22Rv1 (cell line): ENCODE measurements at regions not wholly inside any gene's neighbourhood (a gene's known extent, or its start where the extent isn't known, plus 50 kb on each side); places are given as distances from the start of the nearest gene placed in this dataset.

Experiments used
- CTCF ChIP-seq: fragments of 450-650 bp; IDR thresholded peaks from 2 replicates; pipeline ENCODE4 v1.5.1; 2017; ENCODE audit warnings: mild to moderate bottlenecking
- ZFX ChIP-seq: fragments of 450-650 bp; IDR thresholded peaks from 2 replicates; pipeline ENCODE4 v1.6.1; 2017; ENCODE audit warnings: antibody characterized with exemption, borderline replicate concordance

DNA sequence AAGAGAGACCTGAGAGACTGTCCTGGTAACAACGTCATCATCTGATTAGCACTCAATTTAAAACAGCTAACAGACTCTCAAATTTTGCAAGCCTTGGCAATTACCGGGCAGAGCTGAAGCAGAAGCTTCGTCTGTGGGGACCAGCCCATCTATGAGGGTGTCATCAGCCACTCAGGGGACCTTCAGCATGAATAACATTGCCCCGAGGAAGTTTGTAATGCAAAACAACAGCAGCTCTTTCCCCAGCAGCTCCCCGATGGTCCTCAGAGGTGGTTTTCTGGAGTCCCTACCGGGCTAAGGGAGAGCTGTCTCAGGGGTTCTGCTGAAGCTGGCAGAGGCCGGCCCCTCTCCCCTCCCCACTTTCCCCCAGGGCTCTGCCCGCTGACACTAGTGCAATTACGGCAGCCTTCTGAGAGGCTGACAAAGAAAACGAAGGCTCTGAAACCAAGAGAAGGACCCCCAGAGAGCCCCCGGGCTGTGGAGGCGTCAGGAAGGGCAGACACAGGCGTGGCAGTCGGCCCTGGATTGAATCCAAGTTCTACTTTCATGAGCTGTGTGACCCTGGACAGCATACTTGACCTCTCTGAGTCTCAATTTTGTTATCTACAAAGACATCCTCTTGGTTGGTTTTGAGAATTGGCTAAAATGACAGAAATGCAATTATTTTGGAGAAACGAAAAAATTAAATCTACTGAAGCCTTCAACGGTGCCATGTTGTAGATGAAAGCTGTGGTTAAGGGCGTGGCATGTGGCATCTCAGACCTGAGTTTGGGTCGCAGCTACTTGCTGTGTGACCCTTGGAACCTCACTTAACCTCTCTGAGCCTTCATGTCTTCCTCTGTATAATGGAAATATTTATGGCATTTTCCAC, 102.1 kb upstream of the TLE3 start:
- no peak for TF ChIP-seq CTCF
- TF ChIP-seq ZFX, result no peak
